Bronchial epithelial cell (primary cell): ENCODE measurements at regions not wholly inside any gene's neighbourhood (a gene's known extent, or its start where the extent isn't known, plus 50 kb on each side); places are given as distances from the start of the nearest gene placed in this dataset.
"Not testable (repeated sequence)": the region's sequence is repeated elsewhere in the genome, so short reads cannot be mapped to it uniquely, and the experiment has no call there.

Experiments
- DNase-seq: peaks from one replicate; pipeline ENCODE4 v3.0.0-alpha.2; 2010; ENCODE audit warnings: low read depth
- FAIRE-seq: peaks from 2 replicates; lab custom pipeline; 2011; peaks lifted over from hg19 to GRCh38; lab: Jason Lieb, UNC
- H3K27me3 ChIP-seq: 2 replicates; pipeline ENCODE4 v1.5.1; 2011; ENCODE audit warnings: low read length; ENCODE audit not compliant: control insufficient read depth, insufficient read depth
- H3K36me3 ChIP-seq: 2 replicates; pipeline ENCODE4 v1.5.1; 2011; ENCODE audit warnings: low read length; ENCODE audit not compliant: control insufficient read depth, insufficient read depth
- H3K4me3 ChIP-seq: 2 replicates; pipeline ENCODE4 v1.5.1; 2011; ENCODE audit warnings: mild to moderate bottlenecking, low read depth, low read length, control low read depth
- CTCF ChIP-seq: IDR thresholded peaks from 2 replicates; pipeline ENCODE4 v1.5.1; 2011; ENCODE audit warnings: mild to moderate bottlenecking, moderate library complexity, low read length, control low read depth, inconsistent platforms; ENCODE audit not compliant: insufficient read depth, severe bottlenecking

DNA sequence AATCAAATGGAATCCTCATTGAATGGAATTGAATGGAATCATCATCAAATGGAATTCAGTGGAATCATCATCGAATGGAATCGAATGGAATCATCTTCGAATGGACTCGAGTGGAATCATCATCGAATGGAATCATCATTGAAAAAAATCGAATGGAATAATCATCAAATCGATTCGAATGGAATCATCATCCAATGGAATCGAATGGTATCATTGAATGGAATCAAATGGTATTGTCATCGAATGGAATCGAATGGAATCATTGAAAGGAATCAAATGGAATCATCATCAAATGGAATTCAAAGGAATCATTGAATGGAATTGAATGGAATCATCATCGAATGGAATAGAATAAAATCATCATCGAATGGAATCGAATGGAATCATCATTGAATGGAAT, 619.3 kb downstream of the TP53TG3F start:
- peak; percentile 56 for DNase-seq
- TF ChIP-seq CTCF: no peak
- no peaks in the 10 kb centered on the region for H3K36me3 ChIP-seq
- no peak for FAIRE-seq
- H3K27me3 ChIP-seq: no peaks in the 10 kb centered on the region
- no peak overlapping the region for H3K4me3 ChIP-seq

- H3K36me3 ChIP-seq, H3K4me3 ChIP-seq, DNase-seq, FAIRE-seq, H3K27me3 ChIP-seq: not testable (repeated sequence)
Measured at GRCh38 chr16:34085038-34085437, 625.6 kb downstream of the TP53TG3F start.

DNA sequence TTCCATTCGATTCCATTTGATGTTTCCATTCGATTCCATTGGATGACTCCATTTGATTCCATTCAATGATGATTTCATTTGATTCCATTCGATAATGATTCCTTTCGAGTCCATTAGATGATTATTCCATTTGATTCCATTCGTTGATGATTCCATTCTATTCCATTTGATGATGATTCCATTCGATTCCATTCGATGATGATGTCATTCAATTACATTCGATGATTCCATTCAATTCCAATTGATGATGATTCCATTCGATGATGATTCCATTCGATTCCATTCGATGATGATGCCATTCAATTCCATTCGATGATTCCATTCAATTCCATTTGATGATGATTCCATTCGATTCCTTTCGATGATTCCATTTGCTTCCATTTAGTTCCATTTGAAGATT, 635.6 kb downstream of the TP53TG3F start:
- not testable (repeated sequence) for H3K4me3 ChIP-seq, H3K36me3 ChIP-seq, DNase-seq, H3K27me3 ChIP-seq, FAIRE-seq

- not testable (repeated sequence) for H3K27me3 ChIP-seq, H3K36me3 ChIP-seq, DNase-seq, FAIRE-seq, H3K4me3 ChIP-seq
Measured at GRCh38 chr16:34096911-34097310, 637.5 kb downstream of the TP53TG3F start.

- FAIRE-seq, DNase-seq, H3K4me3 ChIP-seq, H3K36me3 ChIP-seq, H3K27me3 ChIP-seq: not testable (repeated sequence)
Measured at GRCh38 chr16:34097326-34097725, 637.9 kb downstream of the TP53TG3F start.

- not testable (repeated sequence) for H3K36me3 ChIP-seq, DNase-seq, FAIRE-seq, H3K27me3 ChIP-seq, H3K4me3 ChIP-seq
Measured at GRCh38 chr16:34098033-34098432, 638.6 kb downstream of the TP53TG3F start.

- H3K27me3 ChIP-seq, H3K4me3 ChIP-seq, H3K36me3 ChIP-seq, FAIRE-seq, DNase-seq: not testable (repeated sequence)
Measured at GRCh38 chr16:34099028-34099427, 639.6 kb downstream of the TP53TG3F start.
